GM12878 (cell line): ENCODE measurements at regions not wholly inside any gene's neighbourhood (a gene's known extent, or its start where the extent isn't known, plus 50 kb on each side); places are given as distances from the start of the nearest gene placed in this dataset.

Experiments
- ATAC-seq: fragments of 200-7000 bp; cut with Tn5 transposase; 3 replicates; pipeline ENCODE4 v1.9.1; 2020; ENCODE audit warnings: mild to moderate bottlenecking, moderate library complexity
- BruUV-seq: library from RNA; stranded (reverse); fragments of 400-500 nt; replicated peaks from 2 replicates; lab custom pipeline; 2021; lab: Mats Ljungman, UMichigan
- CTCF ChIA-PET: fragments of 300-600 bp; sonication (Branson Sonifier 250); formaldehyde crosslinking; extraction: SDS; loops from one replicate; lab custom pipeline; 2021; ENCODE audit warnings: inconsistent platforms; lab: Yijun Ruan, JAX
- POLR2A ChIA-PET: fragments of 350-600 bp; formaldehyde crosslinking; extraction: SDS; loops from one replicate; lab custom pipeline; 2021; ENCODE audit warnings: inconsistent platforms; lab: Charles Lee
- RAD21 ChIA-PET: fragments of 300-600 bp; sonication (Branson Sonifier 250); formaldehyde crosslinking; loops from one replicate; lab custom pipeline; 2023; ENCODE audit warnings: antibody characterized with exemption; ENCODE audit not compliant: unreplicated experiment; lab: Charles Lee
- SMC1A ChIA-PET: fragments of 300-600 bp; sonication (Branson Sonifier 250); formaldehyde crosslinking; loops from one replicate; lab custom pipeline; 2023; ENCODE audit not compliant: unreplicated experiment, uncharacterized antibody; lab: Charles Lee
- DNase-seq: peaks from one replicate; pipeline ENCODE4 v3.0.0-alpha.2; 2011; ENCODE audit warnings: low read depth, low spot score
- FAIRE-seq: peaks from 3 replicates; lab custom pipeline; 2011; peaks lifted over from hg19 to GRCh38; lab: Jason Lieb, UNC
- H2AFZ ChIP-seq: 2 replicates; pipeline ENCODE4 v1.6.0; 2011; ENCODE audit warnings: low read depth, low read length, control low read depth; ENCODE audit not compliant: control insufficient read depth
- H3K27ac ChIP-seq: 2 replicates; pipeline ENCODE4 v1.5.1; 2011; ENCODE audit warnings: control low read depth; ENCODE audit not compliant: control insufficient read depth, insufficient read depth
- H3K27me3 ChIP-seq, 2 experiments: replicated peaks in 1 of 2; 2 replicates each; pipeline versions ENCODE4 v1.6.0 to v1.6.1; 2011; ENCODE audit warnings: low read length in 1 of 2; ENCODE audit not compliant: control insufficient read depth in 2 of 2, insufficient read depth in 2 of 2
- H3K36me3 ChIP-seq, 2 experiments: 2 replicates each; pipeline ENCODE4 v1.5.1; 2011; ENCODE audit warnings: low read length in 1 of 2; ENCODE audit not compliant: control insufficient read depth in 2 of 2, insufficient read depth in 2 of 2
- H3K4me1 ChIP-seq: 2 replicates; pipeline ENCODE4 v1.6.1; 2011; ENCODE audit warnings: mild to moderate bottlenecking, low read length, moderate library complexity, mixed read lengths; ENCODE audit not compliant: control insufficient read depth, insufficient read depth
- H3K4me2 ChIP-seq: 2 replicates; pipeline ENCODE4 v1.6.0; 2011; ENCODE audit warnings: control low read depth; ENCODE audit not compliant: control insufficient read depth, insufficient read depth
- H3K4me3 ChIP-seq: fragments of 200-600 bp; sonication (generic); 2 replicates; pipeline ENCODE4 v1.5.1; 2016
- H3K79me2 ChIP-seq: 2 replicates; pipeline ENCODE4 v1.6.0; 2011; ENCODE audit warnings: low read length; ENCODE audit not compliant: control insufficient read depth, insufficient read depth
- H3K9ac ChIP-seq: 2 replicates; pipeline ENCODE4 v1.8.0; 2011; ENCODE audit warnings: low read length, control low read depth, mixed read lengths; ENCODE audit not compliant: control insufficient read depth, insufficient read depth
- H3K9me3 ChIP-seq: replicated peaks from 3 replicates; pipeline ENCODE4 v1.5.1; 2011; ENCODE audit warnings: mild to moderate bottlenecking, low read length; ENCODE audit not compliant: control insufficient read depth, insufficient read depth
- H4K20me1 ChIP-seq: 2 replicates; pipeline ENCODE4 v1.6.0; 2011; ENCODE audit not compliant: control insufficient read depth, insufficient read depth
- BMI1 ChIP-seq: fragments of 450-650 bp; IDR thresholded peaks from 2 replicates; pipeline ENCODE4 v1.6.1; 2016; ENCODE audit warnings: mild to moderate bottlenecking, moderate library complexity, borderline replicate concordance
- EGR1 ChIP-seq, 2 experiments: IDR thresholded peaks; 1 replicate in 1 of 2; 2 replicates in 1 of 2; pipeline ENCODE4 v1.6.1; 2011 to 2012; ENCODE audit warnings: low read depth in 2 of 2, low read length in 2 of 2, borderline replicate concordance in 1 of 2, mild to moderate bottlenecking in 1 of 2, moderate library complexity in 1 of 2
- EZH2 ChIP-seq: IDR thresholded peaks from 2 replicates; pipeline ENCODE4 v1.6.1; 2012; ENCODE audit warnings: low read depth, mild to moderate bottlenecking, control low read depth, inconsistent platforms, low read length, borderline replicate concordance; ENCODE audit not compliant: control insufficient read depth
- HDAC6 ChIP-seq: fragments of 200-600 bp; sonication (generic); IDR thresholded peaks from one replicate; pipeline ENCODE4 v1.8.0; 2017; ENCODE audit warnings: antibody characterized with exemption; ENCODE audit not compliant: unreplicated experiment
- MTA3 ChIP-seq: IDR thresholded peaks from 2 replicates; pipeline ENCODE4 v1.6.1; 2012; ENCODE audit warnings: low read length, inconsistent platforms, borderline replicate concordance
- PML ChIP-seq: IDR thresholded peaks from 2 replicates; pipeline ENCODE4 v1.6.1; 2012; ENCODE audit warnings: low read length, inconsistent platforms
- RB1 ChIP-seq: fragments of 450-650 bp; formaldehyde crosslinking; IDR thresholded peaks from 2 replicates; pipeline ENCODE4 v1.6.1; 2017; ENCODE audit warnings: mild to moderate bottlenecking, borderline replicate concordance
- RCOR1 ChIP-seq: conservative IDR thresholded peaks from 2 replicates; pipeline ENCODE4 v1.6.1; 2012; ENCODE audit warnings: low read depth, low read length, improper control_type of control experiment
- SRF ChIP-seq, 2 experiments: IDR thresholded peaks; 2 replicates each; pipeline ENCODE4 v1.6.1; 2011; ENCODE audit warnings: low read depth in 2 of 2, low read length in 2 of 2, mild to moderate bottlenecking in 1 of 2, moderate library complexity in 1 of 2
- TARDBP ChIP-seq: IDR thresholded peaks from 2 replicates; pipeline ENCODE4 v1.6.1; 2016; ENCODE audit warnings: borderline replicate concordance
- ZZZ3 ChIP-seq: IDR thresholded peaks from 2 replicates; pipeline ENCODE4 v1.6.1; 2011; ENCODE audit warnings: low read depth; ENCODE audit not compliant: control insufficient read depth, insufficient read length
- WGBS: methylation state at CpG from one replicate; pipeline ENCODE4 v1.1.6; 2016; ENCODE audit warnings: low lambda C conversion rate; ENCODE audit not compliant: insufficient replicate concordance, insufficient coverage; ENCODE audit errors: missing lambda C conversion rate; 5-methylcytosine and 5-hydroxymethylcytosine counted together
- in situ Hi-C: fragments of 300-500 bp; cut with MboI; formaldehyde crosslinking; loops from 9 replicates; pipeline ENCODE4 v1.14.3; 2018; ENCODE audit warnings: mixed read lengths
- intact Hi-C: fragments of 100-400 bp; cut with micrococcal nuclease; formaldehyde crosslinking; loops from one replicate; pipeline ENCODE4 v1.14.2; 2022; ENCODE audit not compliant: unreplicated experiment

- no TSS peak for BruUV-seq
- Histone ChIP-seq H3K4me1 (no peaks in the 10 kb centered on the region; the same call in none of the 2 replicates), H3K79me2 (no peaks in the 10 kb centered on the region), H3K27ac (no peak overlapping the region), H3K4me2 (no peak overlapping the region), H3K4me3 (no peak overlapping the region), H2AFZ (no peak overlapping the region), H3K27me3 (peaks cover 0 to 3% of the 10 kb centered on the region in 2 experiments; a peak in 1 of 4 replicates), H3K9ac (no peak overlapping the region), H3K9me3 (peaks cover 10% of the 10 kb centered on the region; the same call in 2 of the 3 replicates), H4K20me1 (no peaks in the 10 kb centered on the region; the same call in 1 of the 2 replicates), H3K36me3 (no peaks in the 10 kb centered on the region)
- intact Hi-C loops (no loop called here), in situ Hi-C loops (no loop called here)
- CTCF ChIA-PET: no interaction called here
- POLR2A ChIA-PET: no interaction called here
- 32% methylated on average over 1 of the region's 1 CpG for WGBS
- FAIRE-seq (no peak), DNase-seq (no peak), ATAC-seq (no peak)
- TF ChIP-seq EGR1 (IDR thresholded peaks at IDR 0.05; ENCODE audit: borderline replicate concordance in 1 of 2, low read depth in 2 of 2, low read length in 2 of 2) (no peak), MTA3 (no peak)
- SMC1A ChIA-PET: no interaction called here
- RAD21 ChIA-PET: interaction anchor here (0.6 kb wide), 1 partner anchor 340 kb away, joined by 3 read pairs; no protein-coding TSS in a partner anchor
Measured at GRCh38 chr12:116343331-116343884, 65.9 kb upstream of the MED13L start.

- no peak for ATAC-seq
- FAIRE-seq: no peak
- Histone ChIP-seq H3K4me1 (peaks cover 6% of the 10 kb centered on the region; the same call in 1 of the 2 replicates), H3K9me3 (peaks cover 10% of the 10 kb centered on the region; the same call in 2 of the 3 replicates), H3K27me3 (peaks cover 0 to 3% of the 10 kb centered on the region in 2 experiments; a peak in 1 of 4 replicates), H4K20me1 (no peaks in the 10 kb centered on the region; the same call in 1 of the 2 replicates), H3K4me2 (no peak overlapping the region), H3K4me3 (no peak overlapping the region), H3K36me3 (no peaks in the 10 kb centered on the region), H3K79me2 (no peaks in the 10 kb centered on the region), H3K27ac (no peak overlapping the region), H3K9ac (no peak overlapping the region), H2AFZ (no peak overlapping the region)
- ChIA-PET POLR2A (no interaction called here), RAD21 (no interaction called here), CTCF (no interaction called here), SMC1A (no interaction called here)
- intact Hi-C loops (no loop called here), in situ Hi-C loops (no loop called here)
- TF ChIP-seq RCOR1: no peak
- TF ChIP-seq SRF (IDR thresholded peaks at IDR 0.05; ENCODE audit: low read depth in 2 of 2, low read length in 2 of 2): no peak
- no peak for TF ChIP-seq ZZZ3
- no peak for TF ChIP-seq TARDBP
- TF ChIP-seq PML: no peak
- no peak for TF ChIP-seq RB1
- TF ChIP-seq BMI1: no peak
- no peak for TF ChIP-seq EZH2
- TF ChIP-seq HDAC6: no peak
- no peak for DNase-seq
- no TSS peak for BruUV-seq
- 40% methylated on average over 6 of the region's 6 CpGs for WGBS
Measured at GRCh38 chr12:116346222-116346621, 68.7 kb upstream of the MED13L start.
